Adipocyte (in vitro differentiated cells): ENCODE measurements at regions not wholly inside any gene's neighbourhood (a gene's known extent, or its start where the extent isn't known, plus 50 kb on each side); places are given as distances from the start of the nearest gene placed in this dataset.
A peak's percentile ranks its signal among the peaks of the same experiment; 100 is the strongest.

Experiments
- DNase-seq: peaks from one replicate; pipeline ENCODE4 v3.0.0-alpha.2; 2015; ENCODE audit warnings: low read depth
- H3K27me3 ChIP-seq: replicated peaks from 2 replicates; pipeline ENCODE4 v1.7.0; 2013; ENCODE audit warnings: mild to moderate bottlenecking, low read length, moderate library complexity; ENCODE audit not compliant: control insufficient read depth, insufficient read depth
- H3K36me3 ChIP-seq: 2 replicates; pipeline ENCODE4 v1.7.0; 2013; ENCODE audit warnings: low read length, mild to moderate bottlenecking, moderate library complexity; ENCODE audit not compliant: control insufficient read depth, insufficient read depth, severe bottlenecking
- H3K4me1 ChIP-seq: 2 replicates; pipeline ENCODE4 v1.7.0; 2013; ENCODE audit warnings: mild to moderate bottlenecking, low read length, moderate library complexity; ENCODE audit not compliant: control insufficient read depth, insufficient read depth
- H3K4me3 ChIP-seq: 2 replicates; pipeline ENCODE4 v1.7.0; 2013; ENCODE audit warnings: mild to moderate bottlenecking, low read length, moderate library complexity
- H3K9ac ChIP-seq: 2 replicates; pipeline ENCODE4 v1.7.0; 2013; ENCODE audit warnings: mild to moderate bottlenecking, low read length, moderate library complexity
- H3K9me3 ChIP-seq: 2 replicates; pipeline ENCODE4 v1.7.0; 2013; ENCODE audit warnings: mild to moderate bottlenecking, low read length, moderate library complexity; ENCODE audit not compliant: control insufficient read depth

- Histone ChIP-seq H3K9me3 (no peaks in the 10 kb centered on the region), H3K36me3 (no peaks in the 10 kb centered on the region), H3K27me3 (no peaks in the 10 kb centered on the region), H3K4me3 (no peak overlapping the region), H3K9ac (no peak overlapping the region), H3K4me1 (no peaks in the 10 kb centered on the region)
- no peak for DNase-seq
These were observed 357.6 kb downstream of the RPS29 start for GRCh38 chr14:49228552-49228951.

- peaks cover 32% of the 10 kb centered on the region for H3K4me1 ChIP-seq
- no peak overlapping the region for H3K9ac ChIP-seq
- H3K27me3 ChIP-seq: no peaks in the 10 kb centered on the region
- H3K4me3 ChIP-seq: no peak overlapping the region
- H3K9me3 ChIP-seq: no peaks in the 10 kb centered on the region
- DNase-seq: no peak
- no peaks in the 10 kb centered on the region for H3K36me3 ChIP-seq
These were observed 364.9 kb downstream of the RPS29 start for GRCh38 chr14:49221316-49221715.

GRCh38 chr14:49220492-49220891 lies 365.7 kb downstream of the RPS29 start:
- no peaks in the 10 kb centered on the region for H3K36me3 ChIP-seq
- no peaks in the 10 kb centered on the region for H3K27me3 ChIP-seq
- DNase-seq: no peak
- peaks cover 38% of the 10 kb centered on the region for H3K4me1 ChIP-seq
- no peak overlapping the region for H3K9ac ChIP-seq
- H3K9me3 ChIP-seq: no peaks in the 10 kb centered on the region
- no peak overlapping the region for H3K4me3 ChIP-seq

- Histone ChIP-seq H3K4me3 (peak overlapping the region; percentile 37), H3K27me3 (no peaks in the 10 kb centered on the region), H3K4me1 (peaks cover 50% of the 10 kb centered on the region), H3K36me3 (no peaks in the 10 kb centered on the region), H3K9me3 (no peaks in the 10 kb centered on the region), H3K9ac (peak overlapping the region; percentile 23)
- no peak for DNase-seq
These were observed 367.6 kb downstream of the RPS29 start for GRCh38 chr14:49218436-49219092.

GRCh38 chr14:49212721-49213120 lies 373.5 kb downstream of the RPS29 start:
- H3K9ac ChIP-seq: peak overlapping the region; percentile 87
- DNase-seq: no peak
- H3K36me3 ChIP-seq: no peaks in the 10 kb centered on the region
- H3K9me3 ChIP-seq: no peaks in the 10 kb centered on the region
- no peaks in the 10 kb centered on the region for H3K27me3 ChIP-seq
- H3K4me1 ChIP-seq: peaks cover 77% of the 10 kb centered on the region
- H3K4me3 ChIP-seq: peak overlapping the region; percentile 75

GRCh38 chr14:49209416-49209815 lies 376.8 kb downstream of the RPS29 start:
- peak overlapping the region; percentile 65 for H3K9ac ChIP-seq
- H3K27me3 ChIP-seq: no peaks in the 10 kb centered on the region
- H3K4me3 ChIP-seq: peak overlapping the region; percentile 50
- DNase-seq: no peak
- no peaks in the 10 kb centered on the region for H3K9me3 ChIP-seq
- no peaks in the 10 kb centered on the region for H3K36me3 ChIP-seq
- H3K4me1 ChIP-seq: peaks cover 62% of the 10 kb centered on the region

- Histone ChIP-seq H3K4me1 (peaks cover 43% of the 10 kb centered on the region), H3K27me3 (no peaks in the 10 kb centered on the region), H3K36me3 (no peaks in the 10 kb centered on the region), H3K9ac (no peak overlapping the region), H3K9me3 (no peaks in the 10 kb centered on the region), H3K4me3 (no peak overlapping the region)
- DNase-seq: no peak
These were observed 379.4 kb downstream of the RPS29 start for GRCh38 chr14:49206828-49207227.

- no peak for DNase-seq
- H3K36me3 ChIP-seq: no peaks in the 10 kb centered on the region
These were observed 382.5 kb downstream of the RPS29 start for GRCh38 chr14:49203676-49204075.

GRCh38 chr14:49199159-49199558 lies 387.0 kb downstream of the RPS29 start:
- Histone ChIP-seq H3K9ac (no peak overlapping the region), H3K4me3 (no peak overlapping the region), H3K27me3 (no peaks in the 10 kb centered on the region), H3K4me1 (peaks cover 5% of the 10 kb centered on the region), H3K9me3 (no peaks in the 10 kb centered on the region), H3K36me3 (no peaks in the 10 kb centered on the region)
- DNase-seq: no peak

More at GRCh38 chr14:49203676-49204075, 382.5 kb downstream of the RPS29 start:
- Histone ChIP-seq H3K9ac (no peak overlapping the region), H3K4me1 (peaks cover 20% of the 10 kb centered on the region), H3K27me3 (no peaks in the 10 kb centered on the region), H3K4me3 (no peak overlapping the region), H3K9me3 (no peaks in the 10 kb centered on the region)

- Histone ChIP-seq H3K36me3 (no peaks in the 10 kb centered on the region), H3K27me3 (no peaks in the 10 kb centered on the region), H3K4me1 (peaks cover 17% of the 10 kb centered on the region), H3K9me3 (no peaks in the 10 kb centered on the region), H3K4me3 (no peak overlapping the region), H3K9ac (no peak overlapping the region)
- no peak for DNase-seq
These were observed 389.9 kb downstream of the RPS29 start for GRCh38 chr14:49196327-49196726.

GRCh38 chr14:49194067-49194466 lies 392.1 kb downstream of the RPS29 start:
- no peak overlapping the region for H3K9ac ChIP-seq
- H3K4me3 ChIP-seq: peak overlapping the region; percentile 2
- DNase-seq: no peak
- no peaks in the 10 kb centered on the region for H3K36me3 ChIP-seq
- no peaks in the 10 kb centered on the region for H3K27me3 ChIP-seq
- H3K9me3 ChIP-seq: no peaks in the 10 kb centered on the region
- H3K4me1 ChIP-seq: peaks cover 17% of the 10 kb centered on the region
